OCI-LY7 (cell line): ENCODE measurements at regions not wholly inside any gene's neighbourhood (a gene's known extent, or its start where the extent isn't known, plus 50 kb on each side); places are given as distances from the start of the nearest gene placed in this dataset.

Experiments
- CTCF ChIP-seq: fragments of 200-600 bp; sonication (generic); conservative IDR thresholded peaks from 2 replicates; pipeline ENCODE4 v1.5.1; 2014; ENCODE audit warnings: mild to moderate bottlenecking, antibody characterized with exemption, low read length, moderate library complexity, mixed read lengths
- EZH2phosphoT487 ChIP-seq: fragments of 200-600 bp; sonication (generic); IDR thresholded peaks from 2 replicates; pipeline ENCODE4 v1.6.1; 2018; ENCODE audit warnings: low read depth, borderline replicate concordance, mild to moderate bottlenecking, mixed run types, antibody characterized with exemption, low read length, moderate library complexity, mixed read lengths

- no peak for TF ChIP-seq EZH2phosphoT487
- TF ChIP-seq CTCF: no peak
Measured at GRCh38 chr7:142348100-142348499, 90.2 kb upstream of the PRSS58 start.
